ENCODE measurements at regions not wholly inside any gene's neighbourhood (a gene's known extent, or its start where the extent isn't known, plus 50 kb on each side); places are given as distances from the start of the nearest gene placed in this dataset.
"Not testable (repeated sequence)": the region's sequence is repeated elsewhere in the genome, so short reads cannot be mapped to it uniquely, and the experiment has no call there.

DNA sequence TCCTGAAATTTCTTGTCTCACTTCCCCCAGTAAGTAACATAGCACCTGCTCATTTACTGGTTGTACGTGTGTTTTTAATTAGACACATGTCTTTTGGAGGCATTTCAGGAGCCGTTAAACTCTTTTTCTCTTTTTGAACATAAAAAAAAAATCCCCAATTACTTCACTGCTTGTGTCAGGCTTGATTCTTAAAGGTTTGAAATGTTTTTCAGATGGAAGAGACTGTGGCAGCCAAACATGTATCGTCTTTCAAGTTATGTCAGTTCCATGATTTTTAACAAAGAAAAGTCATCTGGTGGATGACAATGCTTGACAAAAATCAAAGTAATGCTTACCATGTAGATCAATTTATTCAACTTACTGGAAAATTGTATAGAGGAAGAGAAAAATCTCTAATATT lies 585.8 kb downstream of the GATA3 start:
- DNase-seq: no peak

DNA sequence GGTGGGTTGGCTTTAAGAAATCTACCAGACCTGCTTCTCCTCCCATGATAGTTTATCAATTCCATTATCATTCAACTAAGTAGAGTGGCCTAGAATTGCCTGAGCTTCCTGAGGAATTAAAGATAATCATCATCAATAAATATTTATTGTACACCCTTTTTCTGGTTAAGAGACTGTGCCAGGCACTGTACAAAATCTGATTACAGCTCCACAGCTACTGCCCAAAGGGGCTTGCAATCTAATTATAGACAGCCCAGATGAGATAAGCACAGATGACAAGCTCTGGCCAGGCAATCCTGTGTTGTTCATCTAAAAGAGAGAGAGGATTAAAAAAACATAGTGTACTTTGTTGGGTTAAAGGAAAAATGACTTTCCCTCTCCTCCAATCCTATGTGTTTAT lies 586.4 kb downstream of the GATA3 start:
- no peak for DNase-seq

DNA sequence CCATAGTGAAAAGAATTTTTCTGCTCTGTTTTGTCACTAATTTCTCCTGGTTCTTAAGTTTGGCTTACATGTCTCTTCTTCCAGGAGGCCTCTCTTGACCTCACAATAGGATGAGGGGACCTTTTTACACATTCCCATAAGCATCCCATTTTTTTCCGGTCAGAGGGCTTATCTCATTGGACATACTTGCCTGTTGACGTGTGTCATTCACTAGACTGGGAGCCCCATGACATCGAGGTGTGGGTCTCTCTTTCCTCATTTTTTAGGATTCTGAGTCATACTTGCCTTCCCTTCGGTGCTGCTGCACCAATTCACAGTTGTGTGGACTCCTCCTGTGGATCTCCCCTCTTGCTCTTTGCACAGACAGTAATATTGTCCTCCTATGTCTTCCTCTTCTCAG lies 601.8 kb downstream of the GATA3 start:
- DNase-seq: no peak

DNA sequence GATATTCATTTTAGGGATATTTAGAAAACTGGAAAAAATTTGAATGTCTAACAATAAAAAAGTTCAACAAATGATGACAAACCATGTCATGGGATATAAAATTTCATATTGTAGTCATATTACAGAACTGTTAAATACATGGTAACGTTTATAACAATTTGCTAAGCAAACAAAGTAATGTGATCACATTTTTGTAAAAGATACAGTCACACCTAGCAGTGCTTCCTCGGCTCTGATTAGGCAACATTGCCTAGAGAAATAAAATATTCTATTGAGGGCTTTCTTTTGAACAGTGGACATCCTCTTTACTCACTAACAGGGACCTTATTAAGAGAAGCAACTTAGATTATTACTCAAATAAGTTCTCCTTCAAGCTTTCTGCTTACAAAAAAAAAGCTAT lies 605.5 kb downstream of the GATA3 start:
- DNase-seq: no peak

DNA sequence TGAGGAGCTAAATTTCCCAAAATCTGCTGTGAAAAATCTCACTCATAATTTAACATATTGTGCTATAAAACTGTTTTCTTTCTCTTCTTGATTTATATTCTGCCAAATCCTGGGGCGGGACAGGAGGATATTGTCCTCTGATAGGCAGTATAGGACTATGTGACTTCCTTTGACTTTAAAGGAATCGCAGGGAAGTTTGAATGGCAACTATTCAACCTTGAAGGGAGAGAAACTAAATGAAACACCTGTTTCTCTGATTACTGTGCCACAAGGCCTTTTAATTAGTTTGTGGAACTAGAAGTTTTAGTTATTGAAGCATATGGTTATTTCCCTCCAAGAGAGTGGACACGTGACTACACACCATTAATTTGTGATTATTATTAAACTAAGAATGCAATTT lies 607.4 kb downstream of the GATA3 start:
- DNase-seq: no peak

DNA sequence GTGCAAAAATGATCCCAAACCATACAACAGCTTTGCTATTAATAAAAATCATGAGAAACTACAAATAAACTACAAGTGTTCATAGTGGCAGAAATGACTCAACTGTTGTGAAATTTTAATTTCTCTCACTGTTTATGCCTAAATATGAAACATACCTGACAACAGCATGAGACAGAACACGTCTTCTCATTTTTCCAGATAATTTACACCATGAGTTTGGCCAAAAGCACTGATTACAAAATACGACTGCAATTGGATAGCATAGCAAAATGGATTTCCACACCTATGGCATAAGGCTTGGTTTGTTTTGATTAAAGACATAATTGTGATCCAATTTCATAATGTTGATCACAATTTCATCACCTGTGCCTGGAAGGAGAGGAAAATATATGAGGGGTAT lies 608.6 kb downstream of the GATA3 start:
- DNase-seq: no peak

DNA sequence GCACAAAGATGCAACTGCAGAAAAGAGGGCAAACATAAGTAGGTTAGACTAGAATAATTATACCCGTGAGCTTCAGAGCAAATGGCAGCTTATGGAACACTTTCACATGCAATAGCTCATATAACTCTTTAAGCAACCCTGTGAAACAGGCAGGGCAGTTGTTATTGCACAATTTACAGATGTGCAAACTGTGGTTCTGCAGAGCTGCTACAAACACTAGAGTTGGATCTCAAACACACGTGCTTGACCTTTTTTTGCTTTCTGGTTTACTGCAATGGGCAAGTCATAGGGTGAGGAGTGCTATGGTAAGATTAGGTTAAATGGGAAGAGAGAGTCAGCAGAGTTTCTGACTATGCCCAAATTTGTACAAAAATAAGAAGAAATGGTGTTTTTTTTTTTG lies 610.8 kb downstream of the GATA3 start:
- no peak for DNase-seq

DNA sequence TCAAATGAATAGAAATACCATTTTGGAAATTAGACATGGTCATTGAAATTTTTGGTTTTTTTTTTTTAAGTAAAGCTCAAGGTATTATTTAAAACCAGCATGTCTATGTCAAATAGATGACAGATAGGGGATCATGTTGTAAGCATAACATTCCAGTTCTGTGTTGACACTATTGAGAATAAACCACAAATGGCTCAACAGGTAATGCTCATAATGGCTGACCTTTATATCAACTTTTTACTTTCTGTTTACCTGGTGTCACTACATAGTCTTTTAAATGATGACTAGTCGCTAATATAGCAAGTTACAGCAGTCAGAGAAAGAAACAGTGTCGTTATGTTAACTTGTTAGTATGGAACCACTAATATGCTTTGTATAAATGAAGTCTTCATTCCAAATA lies 616.0 kb downstream of the GATA3 start:
- no peak for DNase-seq

DNA sequence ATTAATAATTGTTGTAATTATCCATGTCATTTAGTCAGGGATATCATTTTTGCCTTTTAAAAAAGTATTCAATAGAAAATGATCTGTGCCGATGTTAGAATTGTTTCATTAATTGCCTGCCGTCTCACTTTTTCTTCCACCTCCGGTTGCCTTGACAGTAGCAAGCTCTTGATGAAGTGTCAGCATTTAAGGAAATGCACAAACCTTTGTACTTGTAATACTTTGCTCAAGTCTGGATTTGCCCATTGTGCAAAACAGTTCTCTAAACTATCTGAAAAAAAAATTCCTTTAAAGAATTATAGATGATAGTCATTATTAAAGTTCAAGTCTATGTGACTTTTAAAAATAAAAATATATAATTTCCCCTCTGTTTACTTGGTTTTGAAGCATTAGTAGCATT lies 619.7 kb downstream of the GATA3 start:
- DNase-seq: no peak

DNA sequence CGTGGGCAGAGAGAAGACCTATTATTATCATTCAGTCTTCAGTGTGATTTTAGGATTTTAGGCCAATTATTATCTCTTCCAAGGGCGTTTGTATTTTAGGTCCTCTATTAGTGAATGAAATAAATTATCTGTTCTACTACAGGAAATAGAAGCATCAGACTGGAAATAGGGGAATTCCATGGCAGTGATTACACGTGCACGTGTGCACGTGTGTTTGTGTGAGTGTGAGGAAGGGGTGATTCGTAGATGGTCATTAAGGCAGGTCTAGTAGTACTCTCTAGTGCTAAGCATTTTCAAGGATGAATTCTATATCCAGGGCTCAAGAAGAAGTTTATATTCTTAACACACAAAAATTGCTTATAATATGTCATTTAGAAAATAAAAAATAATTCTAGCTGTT lies 623.2 kb downstream of the GATA3 start:
- no peak for DNase-seq

DNA sequence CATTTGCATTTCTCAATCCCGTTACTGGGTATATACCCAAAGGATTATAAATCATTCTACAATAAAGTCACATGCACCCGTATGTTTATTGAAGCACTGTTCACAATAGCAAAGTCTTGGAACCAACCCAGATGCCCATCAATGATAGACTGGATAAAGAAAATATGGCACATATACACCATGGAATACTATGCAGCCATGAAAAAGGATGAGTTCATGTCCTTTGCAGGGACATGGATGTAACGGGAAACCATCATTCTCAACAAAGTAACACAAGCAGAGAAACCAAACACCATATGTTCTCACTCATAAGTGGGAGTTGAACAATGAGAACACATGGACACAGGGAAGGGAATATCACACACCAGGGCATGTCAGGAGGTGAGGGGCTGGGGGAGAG lies 630.4 kb downstream of the GATA3 start:
- DNase-seq: not testable (repeated sequence)

DNA sequence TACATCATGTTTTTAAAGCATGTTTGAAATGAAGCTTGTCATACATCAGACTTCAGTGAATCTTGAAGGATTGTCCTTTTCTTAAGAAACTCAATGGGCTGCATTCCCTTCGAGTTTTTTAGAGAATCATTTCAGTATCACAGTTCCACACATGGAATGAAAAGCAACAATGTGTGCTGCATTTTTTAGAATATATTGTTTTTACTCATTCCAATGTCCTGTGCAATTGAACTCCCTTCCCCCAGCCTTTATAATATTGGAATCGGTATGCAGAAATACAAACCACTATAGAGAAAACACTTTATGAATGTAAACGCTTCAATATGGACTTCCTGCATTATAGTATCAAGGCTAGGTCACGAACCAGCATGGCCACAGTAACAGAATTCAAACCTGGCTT lies 634.4 kb downstream of the GATA3 start:
- DNase-seq: no peak

DNA sequence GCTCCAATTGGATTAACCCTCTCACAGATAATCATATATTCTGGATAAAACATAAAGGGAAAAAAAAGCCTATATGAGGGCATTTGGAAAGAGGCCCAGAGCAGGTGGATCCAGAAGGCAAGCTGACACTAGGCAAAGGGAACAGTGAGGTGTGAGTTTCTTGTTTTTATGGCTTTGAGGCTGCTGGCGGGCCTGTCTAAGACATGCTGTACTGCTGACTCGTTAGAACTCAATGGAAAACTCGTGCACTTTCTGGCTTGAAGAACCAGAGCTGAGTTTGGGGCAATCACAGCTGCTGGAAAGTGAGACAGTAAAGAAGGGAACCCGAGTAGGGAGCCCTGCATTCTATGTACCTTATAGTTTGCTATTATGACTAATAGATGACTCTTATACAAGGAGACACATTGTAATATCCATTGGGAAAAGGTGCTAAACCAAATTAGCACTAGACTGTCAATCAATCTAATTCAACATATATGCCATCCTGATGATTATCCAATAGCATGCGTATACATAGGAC lies 637.1 kb downstream of the GATA3 start:
- DNase-seq: no peak

DNA sequence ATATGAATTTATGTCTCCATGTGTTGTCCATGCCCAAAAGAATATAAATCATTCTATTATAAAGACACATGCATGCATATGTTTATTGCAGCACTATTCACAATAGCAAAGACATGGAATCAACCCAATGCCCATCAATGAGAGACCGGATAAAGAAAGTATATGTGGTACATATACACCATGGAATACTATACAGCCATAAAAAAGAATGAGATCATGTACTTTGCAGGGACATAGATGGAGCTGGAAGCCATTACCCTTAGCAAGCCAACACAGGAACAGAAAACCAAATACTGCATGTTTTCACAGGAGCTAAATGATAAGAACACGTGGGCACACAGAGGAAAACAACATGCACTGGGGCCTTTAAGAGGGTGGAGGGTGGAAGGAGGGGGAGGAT lies 639.1 kb downstream of the GATA3 start:
- not testable (repeated sequence) for DNase-seq

DNA sequence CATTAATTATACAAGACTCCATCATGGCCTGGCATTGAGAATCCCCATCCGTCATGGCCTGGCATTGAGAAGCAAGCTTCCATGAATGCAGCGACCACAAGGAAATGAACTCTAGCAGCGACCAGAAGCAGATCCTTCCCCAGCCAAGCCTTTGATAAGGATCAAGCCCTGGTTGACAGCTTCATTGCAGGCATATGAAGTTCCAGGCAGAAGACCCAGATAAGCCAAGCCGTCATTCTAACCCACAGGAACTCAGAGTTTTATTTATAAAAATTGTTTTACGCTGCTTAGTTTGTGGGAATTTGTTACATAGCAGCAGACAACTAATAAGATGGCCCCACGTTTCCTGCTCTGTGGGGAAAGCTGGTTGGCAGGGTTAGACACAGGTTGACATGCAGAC lies 642.3 kb downstream of the GATA3 start:
- DNase-seq: no peak

DNA sequence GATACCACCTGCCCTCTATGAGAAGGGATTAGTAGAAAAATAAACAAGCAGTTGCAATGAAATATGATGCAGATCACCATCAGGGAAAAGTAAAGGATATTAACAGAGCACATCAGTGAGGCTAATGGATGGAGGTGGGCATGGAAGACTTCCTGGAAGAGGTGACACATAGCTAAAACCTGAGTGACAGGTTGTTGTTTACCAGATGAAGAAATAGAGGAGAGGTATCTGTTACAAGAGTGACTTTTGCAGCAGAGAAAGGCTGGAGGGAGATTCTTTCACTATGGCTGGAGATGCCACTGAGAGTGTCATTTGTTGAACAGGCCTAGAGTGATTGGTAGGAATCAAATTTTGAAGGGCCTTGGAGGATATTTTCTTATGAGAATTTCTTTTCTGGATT lies 646.2 kb downstream of the GATA3 start:
- no peak for DNase-seq

DNA sequence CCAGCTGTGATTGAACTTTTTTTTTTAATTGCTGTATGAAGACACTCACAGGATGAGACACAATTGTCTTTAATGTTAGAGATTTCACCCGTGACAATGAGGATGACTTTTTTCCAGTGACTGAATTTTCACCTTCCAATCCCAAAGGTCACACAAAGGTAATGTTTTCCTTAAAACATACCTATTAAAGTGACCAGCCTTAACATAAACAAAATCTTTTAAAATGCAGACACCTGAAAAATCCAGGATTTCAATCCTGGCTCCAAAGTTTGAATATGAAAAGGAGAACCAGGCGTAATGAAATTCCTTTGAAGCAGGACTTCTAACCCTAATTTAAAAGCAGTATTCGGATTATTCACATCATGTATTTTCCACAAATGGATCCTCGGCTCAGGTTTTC lies 647.7 kb downstream of the GATA3 start:
- no peak for DNase-seq

DNA sequence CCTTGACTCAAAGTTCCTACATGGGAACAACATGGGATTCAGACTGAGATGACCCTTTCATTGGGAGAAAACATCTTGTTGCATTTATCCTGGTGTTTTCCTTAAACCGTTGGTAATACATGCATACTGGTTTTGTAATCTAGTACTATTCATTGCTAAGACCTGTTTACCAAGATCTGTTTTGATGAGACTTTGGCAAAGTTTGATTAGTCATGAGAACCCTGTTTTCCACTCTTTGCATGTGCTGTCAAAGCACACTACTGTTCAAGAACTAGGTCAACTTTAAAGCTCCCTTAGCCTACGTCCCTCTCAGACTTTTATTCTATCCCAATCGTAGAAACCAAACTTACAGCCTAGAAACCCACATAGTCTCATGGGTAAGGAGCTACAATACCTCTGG lies 650.9 kb downstream of the GATA3 start:
- no peak for DNase-seq

DNA sequence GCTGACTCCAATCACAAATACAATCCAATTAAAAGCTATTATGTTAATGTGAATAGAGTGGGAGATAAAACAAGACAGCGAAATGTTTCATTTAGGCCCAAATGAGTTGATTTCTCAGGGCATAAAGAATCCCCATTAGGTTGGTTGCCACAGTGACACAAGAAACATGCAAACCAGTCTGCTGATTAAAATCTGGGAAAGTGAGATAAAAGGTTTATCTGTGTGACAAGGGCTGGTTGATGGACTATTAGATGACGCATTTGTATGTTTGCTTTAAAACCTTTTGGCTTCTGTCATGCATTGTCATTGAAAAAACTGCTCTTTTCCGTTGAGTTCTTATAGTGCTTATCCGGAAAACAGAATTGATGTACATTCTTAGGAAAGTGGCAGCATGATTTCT lies 658.2 kb downstream of the GATA3 start:
- DNase-seq: no peak

DNA sequence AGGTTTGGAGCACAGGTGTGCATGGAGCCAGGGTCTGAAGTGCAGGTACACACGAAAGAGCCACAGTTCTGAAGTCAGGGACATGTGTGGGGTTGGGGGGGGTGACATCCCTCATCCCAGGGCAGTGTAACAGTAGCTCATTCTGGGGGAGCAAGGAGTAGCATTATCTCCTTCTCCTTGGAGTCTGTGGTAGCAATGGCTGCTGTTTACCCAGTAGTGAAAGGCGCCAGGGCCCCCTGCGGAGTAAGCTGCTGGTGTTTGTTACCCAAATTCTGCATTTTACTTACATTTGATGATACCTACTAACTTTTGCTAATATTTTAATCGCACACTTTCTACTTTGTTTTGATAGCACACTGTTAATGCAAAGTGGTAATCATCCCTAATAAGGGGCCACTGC lies 665.5 kb downstream of the GATA3 start:
- DNase-seq: no peak

DNA sequence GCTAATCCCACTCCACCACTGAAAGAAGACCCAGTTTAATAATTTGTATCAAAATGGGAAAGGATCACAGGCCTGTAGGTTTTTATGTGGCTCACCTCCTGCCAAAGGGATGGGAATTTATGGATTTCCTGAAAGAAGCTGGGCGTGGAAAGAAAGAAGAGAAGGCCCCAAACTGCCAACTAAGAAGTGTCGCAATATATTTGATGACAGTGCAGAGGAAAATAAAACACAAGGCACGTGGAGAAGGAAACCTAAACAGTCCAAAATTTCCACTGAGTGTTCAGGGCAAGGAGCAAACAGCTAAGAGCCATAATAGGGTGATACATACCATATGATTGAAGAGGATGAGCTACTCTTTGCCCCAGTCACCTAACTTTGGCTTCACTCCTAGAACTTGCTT lies 667.2 kb downstream of the GATA3 start:
- DNase-seq: no peak

DNA sequence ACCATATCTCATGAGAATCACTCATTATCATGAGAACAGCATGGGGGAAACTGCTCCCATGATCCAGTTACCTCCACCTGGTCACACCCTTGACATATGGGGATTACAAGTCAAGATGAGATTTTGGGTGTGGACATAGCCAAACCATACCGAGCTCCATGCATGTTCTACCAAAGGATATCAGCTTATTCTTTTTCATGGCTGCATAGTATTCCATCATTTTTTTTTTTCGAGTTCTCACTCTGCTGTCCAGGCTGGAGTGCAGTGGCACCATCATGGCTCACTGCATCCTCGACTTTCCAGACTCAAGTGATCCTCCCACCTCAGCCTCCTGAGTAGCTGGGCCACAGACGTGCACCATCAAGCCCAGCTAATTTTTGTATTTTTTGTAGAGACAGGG lies 668.3 kb downstream of the GATA3 start:
- no peak for DNase-seq

DNA sequence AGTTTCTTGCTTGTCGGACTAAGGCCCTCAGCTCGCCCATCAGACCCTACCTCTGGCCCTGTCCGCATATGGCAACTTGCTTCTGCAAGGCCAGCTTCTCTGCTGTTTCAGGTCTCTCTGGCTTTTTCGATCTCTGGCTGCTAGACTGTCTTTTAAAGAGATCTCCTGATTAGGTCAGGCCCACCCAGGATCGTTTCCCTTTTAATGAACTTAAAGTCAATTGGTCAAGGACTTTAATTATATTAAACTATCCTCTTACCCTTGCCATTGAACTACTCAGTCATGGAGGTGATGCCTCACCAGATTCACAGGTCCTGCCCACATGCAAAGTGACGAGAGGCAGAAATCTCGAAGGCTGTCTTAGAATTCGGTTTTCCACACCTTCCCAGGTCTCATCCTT lies 670.9 kb downstream of the GATA3 start:
- no peak for DNase-seq

DNA sequence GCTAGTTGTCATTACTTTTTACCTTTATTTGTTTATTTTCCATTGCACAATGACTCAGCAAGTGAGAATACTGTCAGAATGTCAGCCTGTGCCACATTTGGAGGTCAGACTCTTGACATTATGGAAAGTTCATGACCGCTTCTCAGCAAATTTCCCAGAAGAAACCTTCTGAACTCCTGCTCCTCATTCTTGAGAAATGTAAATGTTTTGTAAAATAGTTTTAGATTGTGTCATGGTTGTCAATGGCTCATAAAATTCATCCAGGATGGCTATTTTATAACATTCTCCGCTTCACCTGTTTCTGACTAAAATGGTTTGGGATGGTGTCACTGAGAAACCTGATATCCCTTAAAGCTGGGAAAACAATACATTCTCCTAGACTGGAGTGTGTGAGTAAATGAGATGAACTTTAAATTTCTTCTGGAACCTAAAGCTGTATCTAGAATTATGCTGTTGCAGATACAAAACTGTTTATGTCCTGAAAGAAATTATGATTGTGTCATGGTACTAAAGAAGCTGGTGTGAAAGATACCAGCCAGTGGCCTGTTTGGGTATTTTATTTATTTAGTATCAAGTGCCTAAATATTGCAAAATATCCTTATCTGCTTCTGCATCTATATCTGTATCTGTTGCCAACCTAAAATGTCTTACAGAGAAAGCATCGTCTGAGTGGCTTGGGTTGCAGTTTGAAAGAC lies 671.7 kb downstream of the GATA3 start:
- DNase-seq: no peak

DNA sequence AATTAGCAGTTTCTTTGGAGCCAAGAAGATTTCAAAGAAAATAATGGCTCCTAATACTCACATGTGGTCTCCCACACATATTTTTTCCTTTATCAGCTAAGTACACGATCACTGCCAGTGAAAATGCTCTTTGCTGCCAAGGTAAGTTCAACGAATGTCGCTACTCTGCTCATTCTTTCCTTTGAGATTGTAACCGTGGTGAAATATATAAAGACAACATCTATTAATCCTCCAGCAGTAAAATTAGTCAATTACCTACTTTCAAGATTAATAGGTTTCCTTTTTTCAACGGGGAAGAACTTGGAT lies 672.2 kb downstream of the GATA3 start:
- no peak for DNase-seq

Measured in hematopoietic multipotent progenitor cell treated with erythropoietin and hydrocortisone succinate and interleukin-3 and kit ligand, for 8 days (in vitro differentiated cells).